MM.1S (cell line): ENCODE measurements at regions not wholly inside any gene's neighbourhood (a gene's known extent, or its start where the extent isn't known, plus 50 kb on each side); places are given as distances from the start of the nearest gene placed in this dataset.

Experiments used
- DNase-seq: peaks from one replicate; pipeline ENCODE4 v3.0.0-alpha.2; 2015
- H2AFZ ChIP-seq: fragments of 300-600 bp; sonication (generic); 2 replicates; pipeline ENCODE4 v1.6.0; 2016; ENCODE audit warnings: antibody characterized with exemption, low read length
- H3F3A ChIP-seq: fragments of 300-600 bp; sonication (generic); 2 replicates; pipeline ENCODE4 v1.6.1; 2016; ENCODE audit warnings: mild to moderate bottlenecking, antibody characterized with exemption, low read length, moderate library complexity, mixed read lengths; ENCODE audit not compliant: insufficient read depth
- H3K27ac ChIP-seq: fragments of 300-600 bp; sonication (generic); 2 replicates; pipeline ENCODE4 v1.5.1; 2016; ENCODE audit warnings: mild to moderate bottlenecking, low read length
- H3K27me3 ChIP-seq: fragments of 300-600 bp; sonication (generic); replicated peaks from 2 replicates; pipeline ENCODE4 v1.6.0; 2016; ENCODE audit warnings: low read length; ENCODE audit not compliant: insufficient read depth
- H3K36me3 ChIP-seq: fragments of 300-600 bp; sonication (generic); replicated peaks from 2 replicates; pipeline ENCODE4 v1.6.1; 2016; ENCODE audit warnings: mild to moderate bottlenecking, low read length, mixed read lengths; ENCODE audit not compliant: insufficient read depth
- H3K4me1 ChIP-seq: fragments of 300-600 bp; sonication (generic); 2 replicates; pipeline ENCODE4 v1.6.1; 2016; ENCODE audit warnings: low read length, mixed read lengths
- H3K4me2 ChIP-seq: fragments of 300-600 bp; sonication (generic); 2 replicates; pipeline ENCODE4 v1.6.0; 2016; ENCODE audit warnings: low read depth, low read length
- H3K4me3 ChIP-seq: fragments of 300-600 bp; sonication (generic); 2 replicates; pipeline ENCODE4 v1.5.1; 2016; ENCODE audit warnings: low read length, mixed read lengths
- H3K79me2 ChIP-seq: fragments of 300-600 bp; sonication (generic); 2 replicates; pipeline ENCODE4 v1.6.1; 2016; ENCODE audit warnings: mixed run types, low read length, mixed read lengths
- H3K9ac ChIP-seq: fragments of 300-600 bp; sonication (generic); 2 replicates; pipeline ENCODE4 v1.6.1; 2016; ENCODE audit warnings: low read length, mixed read lengths
- H3K9me2 ChIP-seq: fragments of 300-600 bp; sonication (generic); replicated peaks from 2 replicates; pipeline ENCODE4 v1.6.1; 2016; ENCODE audit warnings: mild to moderate bottlenecking, low read length, mixed read lengths; ENCODE audit not compliant: insufficient read depth
- H3K9me3 ChIP-seq: fragments of 300-600 bp; sonication (generic); replicated peaks from 2 replicates; pipeline ENCODE4 v1.6.1; 2016; ENCODE audit warnings: mild to moderate bottlenecking, low read length, mixed read lengths; ENCODE audit not compliant: insufficient read depth
- H4K20me1 ChIP-seq: fragments of 300-600 bp; sonication (generic); 2 replicates; pipeline ENCODE4 v1.6.1; 2016; ENCODE audit warnings: mild to moderate bottlenecking, low read length, moderate library complexity, mixed read lengths; ENCODE audit not compliant: insufficient read depth
- CTCF ChIP-seq: fragments of 300-600 bp; sonication (generic); IDR thresholded peaks from 2 replicates; pipeline ENCODE4 v1.5.1; 2016; ENCODE audit warnings: antibody characterized with exemption, low read length, mixed read lengths
- EZH2 ChIP-seq: fragments of 300-600 bp; sonication (generic); optimal IDR thresholded peaks from 2 replicates; pipeline ENCODE3; 2017; ENCODE audit warnings: low read depth, mild to moderate bottlenecking, antibody characterized with exemption, low read length, mixed read lengths
- EZH2phosphoT487 ChIP-seq: fragments of 300-600 bp; sonication (generic); IDR thresholded peaks from 2 replicates; pipeline ENCODE4 v1.6.1; 2018; ENCODE audit warnings: antibody characterized with exemption, low read length

- H3K4me1 ChIP-seq: no peaks in the 10 kb centered on the region
- H3K9ac ChIP-seq: no peak overlapping the region
- H3K4me3 ChIP-seq: no peak overlapping the region
- H3K36me3 ChIP-seq: no peaks in the 10 kb centered on the region
- no peaks in the 10 kb centered on the region for H3K79me2 ChIP-seq
- TF ChIP-seq CTCF (no peak), EZH2phosphoT487 (no peak)
- no peak overlapping the region for H3K4me2 ChIP-seq
- no peak overlapping the region for H3K27ac ChIP-seq
- H3K9me2 ChIP-seq: no peaks in the 10 kb centered on the region
- no peaks in the 10 kb centered on the region for H4K20me1 ChIP-seq
- no peaks in the 10 kb centered on the region for H3K9me3 ChIP-seq
- no peaks in the 10 kb centered on the region for H3F3A ChIP-seq
- H2AFZ ChIP-seq: no peak overlapping the region
- DNase-seq: no peak
- H3K27me3 ChIP-seq: peaks cover 62% of the 10 kb centered on the region
Observed at GRCh38 chr12:3354586-3354985, 136.4 kb upstream of the PRMT8 start.

- Histone ChIP-seq H2AFZ (no peak overlapping the region), H3K27ac (no peak overlapping the region), H3F3A (no peaks in the 10 kb centered on the region), H3K4me3 (no peak overlapping the region), H3K79me2 (no peaks in the 10 kb centered on the region), H3K9ac (no peak overlapping the region), H3K4me2 (no peak overlapping the region), H3K9me2 (no peaks in the 10 kb centered on the region), H4K20me1 (no peaks in the 10 kb centered on the region), H3K4me1 (no peaks in the 10 kb centered on the region), H3K27me3 (peaks cover 59% of the 10 kb centered on the region; the same call in 1 of the 2 replicates), H3K9me3 (no peaks in the 10 kb centered on the region), H3K36me3 (no peaks in the 10 kb centered on the region)
- TF ChIP-seq EZH2phosphoT487 (no peak), EZH2 (no peak), CTCF (no peak)
- DNase-seq: no peak
Observed at GRCh38 chr12:3355378-3355900, 135.6 kb upstream of the PRMT8 start.

DNA sequence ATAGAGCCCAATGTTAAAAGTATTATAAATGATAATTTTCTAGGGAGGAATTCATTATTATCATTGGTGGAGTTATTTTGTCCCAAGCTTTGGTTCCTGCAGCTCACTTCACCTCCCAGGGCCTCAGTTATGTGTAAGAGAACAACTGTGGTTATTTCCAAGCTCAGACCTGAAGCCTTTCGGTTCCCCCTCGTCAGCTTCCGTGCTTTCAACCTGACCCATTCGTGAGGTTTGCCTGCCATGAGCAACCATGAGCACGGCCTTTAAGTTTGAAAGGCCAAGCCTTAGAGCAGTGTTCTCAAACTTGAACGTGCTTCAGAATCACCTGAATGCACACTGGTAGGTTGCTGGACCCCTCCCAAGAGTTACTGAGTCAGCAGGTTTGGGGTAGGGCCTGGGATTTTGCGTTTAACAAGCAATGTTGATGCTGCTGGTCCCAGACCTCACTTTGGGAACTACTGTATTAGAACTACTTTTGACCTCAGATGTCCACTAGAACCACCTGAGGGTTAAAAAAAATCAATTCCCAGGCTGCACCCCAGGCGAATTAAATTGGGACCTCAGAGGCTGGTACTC lies 133.0 kb upstream of the PRMT8 start:
- H3K79me2 ChIP-seq: no peaks in the 10 kb centered on the region
- DNase-seq: no peak
- no peak for TF ChIP-seq EZH2phosphoT487
- no peak for TF ChIP-seq EZH2
- TF ChIP-seq CTCF: no peak
- H3K4me3 ChIP-seq: no peak overlapping the region
- no peaks in the 10 kb centered on the region for H3K9me2 ChIP-seq
- H3K36me3 ChIP-seq: no peaks in the 10 kb centered on the region
- no peaks in the 10 kb centered on the region for H3F3A ChIP-seq
- no peak overlapping the region for H3K27ac ChIP-seq
- no peaks in the 10 kb centered on the region for H3K9me3 ChIP-seq
- no peaks in the 10 kb centered on the region for H3K4me1 ChIP-seq
- peaks cover 42% of the 10 kb centered on the region for H3K27me3 ChIP-seq
- H4K20me1 ChIP-seq: no peaks in the 10 kb centered on the region
- no peak overlapping the region for H2AFZ ChIP-seq
- no peak overlapping the region for H3K4me2 ChIP-seq
- no peak overlapping the region for H3K9ac ChIP-seq
